Tibial artery (tissue), 4 donors: ENCODE measurements at regions not wholly inside any gene's neighbourhood (a gene's known extent, or its start where the extent isn't known, plus 50 kb on each side); places are given as distances from the start of the nearest gene placed in this dataset.

Source experiments
- DNase-seq, 2 donors: peaks; one replicate each; pipeline ENCODE4 v3.0.0-alpha.2; 2019
- H3K27ac ChIP-seq, 2 donors: fragments of 200-600 bp; sonication (generic) in 1 of 2; 1 replicate in 1 of 2; 2 replicates in 1 of 2; pipeline ENCODE4 v1.5.1; 2018 to 2019; ENCODE audit warnings: mild to moderate bottlenecking in 1 of 2
- H3K27me3 ChIP-seq, 2 donors: fragments of 200-600 bp; sonication (generic) in 1 of 2; one replicate each; pipeline versions ENCODE4 v1.5.1 to v1.6.0; 2016 to 2019
- H3K36me3 ChIP-seq, 3 donors: fragments of 200-600 bp; sonication (generic) in 2 of 3; one replicate each; pipeline ENCODE4 v1.5.1; 2016 to 2019; ENCODE audit warnings: mild to moderate bottlenecking in 2 of 3
- H3K4me1 ChIP-seq, 4 donors: fragments of 200-600 bp; sonication (generic) in 2 of 4; 1 replicate in 3 of 4; 2 replicates in 1 of 4; pipeline ENCODE4 v1.5.1; 2016 to 2019
- H3K4me3 ChIP-seq, 2 donors: fragments of 200-600 bp; sonication (generic) in 1 of 2; 1 replicate in 1 of 2; 2 replicates in 1 of 2; pipeline ENCODE4 v1.5.1; 2018 to 2019; ENCODE audit warnings: mild to moderate bottlenecking in 2 of 2
- H3K9me3 ChIP-seq, 3 donors: fragments of 200-600 bp; sonication (generic) in 1 of 3; one replicate each; pipeline ENCODE4 v1.5.1; 2016 to 2019
- CTCF ChIP-seq, 2 experiments: fragments of 200-600 bp in 1 of 2; fragments of 450-650 bp in 1 of 2; IDR thresholded peaks; one replicate each; pipeline ENCODE4 v1.5.1; 2017 to 2019; ENCODE audit warnings: antibody characterized with exemption in 2 of 2, mild to moderate bottlenecking in 1 of 2, moderate library complexity in 1 of 2
- intact Hi-C: fragments of 100-400 bp; cut with DNase I; formaldehyde crosslinking; loops from one replicate; pipeline ENCODE4 v1.15.0; 2023; ENCODE audit warnings: low total_unique reads

DNA sequence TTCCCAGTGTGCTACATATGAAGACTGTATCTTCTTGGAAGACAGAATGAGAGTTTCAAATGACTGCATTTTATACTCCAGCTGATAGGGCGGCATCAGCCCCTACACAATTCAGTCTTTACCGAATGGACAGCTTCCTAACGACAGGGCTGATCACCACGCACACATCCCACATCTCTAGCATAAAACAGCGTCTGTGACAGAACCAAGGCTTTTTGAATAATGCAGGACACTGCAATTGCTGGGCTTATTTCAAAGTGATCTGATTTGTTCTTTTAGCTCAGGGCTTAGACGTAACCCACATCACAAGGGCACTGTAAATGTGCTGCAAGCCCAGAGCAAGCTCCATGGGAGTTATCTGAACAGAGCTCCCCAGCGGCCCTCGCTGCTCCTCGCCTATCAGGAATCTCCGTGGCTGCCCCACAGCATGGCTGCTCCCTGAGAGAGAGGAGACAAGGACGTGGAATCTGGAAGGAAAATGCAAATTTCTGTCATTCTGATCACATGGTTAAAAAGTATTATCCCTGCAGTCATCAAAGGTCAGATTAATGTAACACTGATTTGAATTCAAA is 158.5 kb upstream of the ALKAL2 start:
- peaks cover 0 to 6% (median 0%) of the 10 kb centered on the region in 4 donors for H3K4me1 ChIP-seq
- DNase-seq: no peak
- H3K9me3 ChIP-seq: no peaks in the 10 kb centered on the region
- no peak overlapping the region for H3K27ac ChIP-seq
- no peaks in the 10 kb centered on the region for H3K36me3 ChIP-seq
- H3K27me3 ChIP-seq: no peaks in the 10 kb centered on the region
- intact Hi-C loops: no loop called here
- H3K4me3 ChIP-seq: no peak overlapping the region
- TF ChIP-seq CTCF (IDR thresholded peaks at IDR 0.05): no peak

DNA sequence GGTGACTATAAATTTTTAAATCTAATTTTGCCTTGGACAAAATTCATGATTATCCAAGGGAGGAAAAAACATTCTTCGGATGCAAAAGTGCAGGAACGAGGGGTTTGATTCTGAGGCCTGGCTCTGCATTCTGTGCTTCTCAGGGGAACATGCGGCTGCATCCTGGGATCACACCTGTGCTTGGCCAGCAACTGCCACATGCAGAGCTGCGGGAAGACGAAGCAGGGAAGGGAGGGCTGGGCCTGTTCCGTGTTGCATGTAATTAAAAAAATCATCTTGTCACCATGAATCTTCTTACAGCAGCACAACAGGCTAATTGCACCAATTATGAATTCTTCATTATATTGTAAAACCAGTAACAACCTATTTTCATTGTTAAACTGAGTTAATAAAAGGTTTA is 158.0 kb upstream of the ALKAL2 start:
- no peak for TF ChIP-seq CTCF (IDR thresholded peaks at IDR 0.05)
- no peak for DNase-seq
- intact Hi-C loops: no loop called here
- Histone ChIP-seq H3K4me1 (peaks cover 0 to 6% (median 0%) of the 10 kb centered on the region in 4 donors), H3K9me3 (no peaks in the 10 kb centered on the region), H3K36me3 (no peaks in the 10 kb centered on the region), H3K27me3 (no peaks in the 10 kb centered on the region), H3K27ac (no peak overlapping the region), H3K4me3 (no peak overlapping the region)

DNA sequence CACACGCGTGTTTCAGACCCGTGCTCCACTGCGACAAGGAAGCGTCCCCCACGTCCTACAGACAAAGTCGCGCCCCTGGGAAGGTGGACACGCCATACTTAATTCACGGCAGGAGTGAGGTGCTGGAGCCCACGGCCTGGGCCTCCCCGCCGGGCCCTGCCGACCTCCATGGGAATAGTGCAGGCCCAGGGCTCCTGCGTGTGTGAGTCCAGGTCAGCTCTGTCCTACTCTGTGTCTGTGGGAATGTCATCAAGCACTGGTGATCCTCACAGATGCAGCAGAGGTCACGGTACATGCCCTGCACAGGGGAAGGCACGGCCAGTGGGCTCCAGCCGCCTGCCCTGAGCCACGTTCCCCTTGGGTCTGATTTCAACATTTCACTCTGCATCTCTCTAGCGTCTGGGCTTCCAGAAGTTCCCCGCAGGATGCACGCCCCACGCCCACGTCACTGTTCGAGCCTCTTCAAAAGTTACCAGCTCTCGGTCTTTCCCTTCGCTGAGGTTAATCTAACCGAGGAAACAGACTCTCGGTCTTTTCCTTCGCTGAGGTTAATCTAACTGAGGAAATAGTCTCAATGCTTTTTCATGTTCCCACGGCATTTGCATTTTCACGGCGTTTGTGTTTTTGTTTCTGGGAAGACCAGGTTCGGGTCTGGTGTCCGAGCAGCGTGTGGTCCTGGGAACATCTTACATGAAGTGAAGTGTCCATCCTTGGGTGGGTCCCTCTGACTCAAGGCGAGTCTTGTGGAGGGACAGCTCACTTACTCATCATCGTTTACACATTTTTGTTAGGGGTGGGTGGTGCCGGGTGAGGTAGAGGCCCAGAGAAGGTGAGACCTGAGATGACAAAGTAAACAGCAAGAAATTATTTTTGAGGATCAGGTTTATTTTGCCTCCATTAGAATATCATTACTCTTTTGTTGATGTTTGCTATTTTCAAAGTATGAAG is 157.3 kb upstream of the ALKAL2 start:
- intact Hi-C loops: no loop called here
- DNase-seq: no peak
- no peak overlapping the region for H3K27ac ChIP-seq
- no peaks in the 10 kb centered on the region for H3K27me3 ChIP-seq
- H3K9me3 ChIP-seq: no peaks in the 10 kb centered on the region
- H3K4me1 ChIP-seq: peaks cover 0 to 6% (median 0%) of the 10 kb centered on the region in 4 donors
- TF ChIP-seq CTCF (IDR thresholded peaks at IDR 0.05): no peak
- H3K36me3 ChIP-seq: no peaks in the 10 kb centered on the region
- H3K4me3 ChIP-seq: no peak overlapping the region

- TF ChIP-seq CTCF (IDR thresholded peaks at IDR 0.05): no peak
- Histone ChIP-seq H3K27me3 (peaks cover 0 to 3% of the 10 kb centered on the region in 2 donors), H3K36me3 (no peaks in the 10 kb centered on the region), H3K27ac (no peak overlapping the region), H3K4me3 (no peak overlapping the region), H3K4me1 (no peaks in the 10 kb centered on the region), H3K9me3 (no peaks in the 10 kb centered on the region)
- DNase-seq: no peak
- intact Hi-C loops: no loop called here
Measured at GRCh38 chr2:443741-444140, 155.8 kb upstream of the ALKAL2 start.

GRCh38 chr2:443216-443615 is 155.3 kb upstream of the ALKAL2 start:
- DNase-seq: no peak
- no peak overlapping the region for H3K27ac ChIP-seq
- H3K36me3 ChIP-seq: no peaks in the 10 kb centered on the region
- H3K4me3 ChIP-seq: no peak overlapping the region
- no peaks in the 10 kb centered on the region for H3K9me3 ChIP-seq
- intact Hi-C loops: no loop called here
- no peak for TF ChIP-seq CTCF (IDR thresholded peaks at IDR 0.05)
- H3K4me1 ChIP-seq: no peaks in the 10 kb centered on the region
- H3K27me3 ChIP-seq: peaks cover 0 to 6% of the 10 kb centered on the region in 2 donors
